T-helper 17 cell (primary cell): ENCODE measurements at regions not wholly inside any gene's neighbourhood (a gene's known extent, or its start where the extent isn't known, plus 50 kb on each side); places are given as distances from the start of the nearest gene placed in this dataset.

Source experiments
- ATAC-seq: fragments of 150-1000 bp; cut with Tn5 transposase; 2 replicates; pipeline ENCODE4 v1.10.0; 2021; ENCODE audit warnings: mild to moderate bottlenecking, moderate library complexity
- DNase-seq, 3 donors: peaks; one replicate each; pipeline versions ENCODE4 v3.0.0 to v3.0.0-alpha.2; 2020 to 2021
- H3K9me3 ChIP-seq: one replicate; pipeline ENCODE4 v1.7.0; 2013; ENCODE audit warnings: low read length, mild to moderate bottlenecking; ENCODE audit not compliant: control insufficient read depth, poor library complexity, severe bottlenecking
- H3K27ac Mint-ChIP-seq: one replicate; pipeline ENCODE4 v1.8.0; 2022; ENCODE audit warnings: mild to moderate bottlenecking, moderate library complexity, mixed read lengths
- H3K27me3 Mint-ChIP-seq: one replicate; pipeline ENCODE4 v1.8.0; 2022; ENCODE audit warnings: mixed read lengths
- H3K36me3 Mint-ChIP-seq: one replicate; pipeline ENCODE4 v1.8.0; 2022; ENCODE audit warnings: low read depth, mixed read lengths
- H3K4me1 Mint-ChIP-seq: one replicate; pipeline ENCODE4 v1.8.0; 2022; ENCODE audit warnings: mild to moderate bottlenecking, mixed read lengths
- H3K4me3 Mint-ChIP-seq: one replicate; pipeline ENCODE4 v1.8.0; 2022; ENCODE audit warnings: mild to moderate bottlenecking, moderate library complexity, mixed read lengths

DNA sequence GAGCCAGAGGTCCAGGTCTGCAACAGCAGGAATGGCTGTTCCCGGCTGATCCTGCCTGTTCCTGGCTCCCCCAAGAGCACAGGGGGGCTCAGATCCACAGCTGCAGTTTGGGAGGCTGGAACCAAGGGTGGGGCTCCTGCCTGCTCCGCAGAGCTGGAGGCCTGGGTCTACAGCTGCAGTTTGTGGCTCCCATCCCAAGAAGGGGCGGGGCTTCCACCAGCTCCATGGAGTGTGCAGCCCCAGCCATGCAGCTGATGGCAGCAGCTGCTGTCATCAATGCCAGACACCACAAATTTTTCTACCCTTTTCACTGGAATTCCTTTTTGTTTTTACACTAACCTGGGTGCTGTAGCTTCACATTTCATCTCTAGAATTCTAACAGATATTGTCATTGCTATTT is 135.4 kb upstream of the KIF2B start:
- DNase-seq (no peak), ATAC-seq (no peak)
- no peaks in the 10 kb centered on the region for H3K4me1 Mint-ChIP-seq
- H3K9me3 ChIP-seq = no peaks in the 10 kb centered on the region
- H3K27me3 Mint-ChIP-seq = no peaks in the 10 kb centered on the region
- no peak overlapping the region for H3K27ac Mint-ChIP-seq
- H3K4me3 Mint-ChIP-seq = no peak overlapping the region
- H3K36me3 Mint-ChIP-seq = no peaks in the 10 kb centered on the region

DNA sequence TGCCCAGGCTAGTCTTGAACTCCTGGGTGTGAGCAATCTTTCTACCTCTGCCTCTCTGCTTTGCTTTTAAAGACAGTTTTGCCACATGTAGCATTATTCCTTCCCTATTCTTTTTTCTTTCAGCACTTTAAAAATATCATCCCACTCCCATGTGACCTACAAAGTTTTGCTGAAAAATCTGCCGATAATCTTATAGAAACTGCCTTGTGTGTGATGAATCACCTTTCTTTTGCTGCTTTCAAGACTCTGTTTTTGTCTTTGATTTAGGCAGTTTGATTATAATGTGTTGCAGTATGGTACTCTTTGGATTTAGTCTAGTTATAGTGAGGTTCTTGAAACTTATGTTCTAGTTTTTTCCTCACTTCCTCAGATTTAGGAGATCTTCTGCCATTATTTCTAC is 142.0 kb upstream of the KIF2B start:
- Mint-ChIP-seq H3K27me3 (no peaks in the 10 kb centered on the region), H3K4me1 (no peaks in the 10 kb centered on the region), H3K4me3 (no peak overlapping the region), H3K36me3 (no peaks in the 10 kb centered on the region), H3K27ac (no peak overlapping the region)
- H3K9me3 ChIP-seq = no peaks in the 10 kb centered on the region
- no peak for DNase-seq
- ATAC-seq = no peak

DNA sequence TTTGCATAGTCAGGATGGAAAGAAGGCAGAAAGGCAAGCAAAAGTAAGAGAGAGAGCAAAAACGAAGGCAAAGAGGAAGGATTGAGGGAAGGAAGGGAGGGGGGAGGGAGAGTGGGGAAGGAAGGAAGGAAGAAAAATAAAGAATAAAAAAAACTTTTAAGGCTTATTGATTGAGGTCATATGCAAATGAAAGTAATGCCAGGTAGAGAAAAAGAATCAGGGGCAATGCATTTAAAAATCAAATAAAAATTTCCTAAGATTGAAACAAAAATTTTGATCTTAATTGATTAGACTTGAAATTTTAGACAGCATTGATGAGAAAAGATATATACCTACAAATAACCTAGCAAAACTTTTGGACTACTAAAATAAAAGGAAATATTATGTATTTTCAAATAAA is 153.9 kb upstream of the KIF2B start:
- no peaks in the 10 kb centered on the region for H3K9me3 ChIP-seq
- no peak for DNase-seq
- Mint-ChIP-seq H3K4me1 (no peaks in the 10 kb centered on the region), H3K4me3 (no peak overlapping the region), H3K27me3 (no peaks in the 10 kb centered on the region), H3K36me3 (no peaks in the 10 kb centered on the region), H3K27ac (no peak overlapping the region)
- no peak for ATAC-seq

DNA sequence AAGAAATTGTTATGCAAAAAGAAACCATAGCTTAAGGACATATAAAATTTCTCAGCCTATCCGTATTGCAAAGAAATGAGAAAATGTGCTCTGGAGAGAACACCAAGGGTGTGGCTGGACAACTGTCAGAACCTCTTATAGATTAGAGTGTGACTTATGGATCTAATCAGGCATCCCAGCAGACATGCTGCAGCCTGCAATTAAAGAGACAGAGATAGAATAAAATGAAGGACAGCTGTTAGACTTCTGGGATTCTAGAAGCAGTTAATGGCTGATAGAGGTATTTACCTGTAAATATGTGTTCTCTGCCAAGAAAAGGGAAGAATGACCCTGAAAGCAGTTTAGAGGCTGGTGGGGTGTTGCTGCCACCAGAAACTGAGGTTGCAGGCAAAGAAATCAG is 160.1 kb upstream of the KIF2B start:
- no peaks in the 10 kb centered on the region for H3K4me1 Mint-ChIP-seq
- H3K36me3 Mint-ChIP-seq = no peaks in the 10 kb centered on the region
- ATAC-seq = no peak
- no peaks in the 10 kb centered on the region for H3K27me3 Mint-ChIP-seq
- H3K9me3 ChIP-seq = no peaks in the 10 kb centered on the region
- no peak for DNase-seq
- H3K4me3 Mint-ChIP-seq = no peak overlapping the region
- no peak overlapping the region for H3K27ac Mint-ChIP-seq

DNA sequence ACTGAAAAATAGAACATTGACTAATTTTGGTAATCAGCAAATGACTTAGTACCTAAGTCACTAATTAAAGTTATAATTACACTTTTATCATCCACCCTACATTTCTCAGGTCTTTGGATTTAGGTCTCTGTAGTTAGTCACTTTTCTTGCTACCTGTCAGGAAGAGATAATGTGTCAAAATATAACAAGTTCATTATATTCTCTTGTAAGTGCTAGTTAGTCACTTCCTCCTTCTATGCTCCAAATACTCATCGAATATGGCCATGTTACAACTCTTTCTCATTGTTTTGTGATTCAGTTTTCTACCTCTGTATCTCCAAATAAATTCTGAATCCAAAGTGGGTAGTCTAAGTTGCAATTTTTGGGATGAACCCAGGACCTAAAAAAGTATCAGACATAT is 163.5 kb upstream of the KIF2B start:
- DNase-seq = no peak
- ATAC-seq = no peak
- H3K4me1 Mint-ChIP-seq = no peaks in the 10 kb centered on the region
- no peaks in the 10 kb centered on the region for H3K27me3 Mint-ChIP-seq
- H3K36me3 Mint-ChIP-seq = no peaks in the 10 kb centered on the region
- no peaks in the 10 kb centered on the region for H3K9me3 ChIP-seq
- H3K27ac Mint-ChIP-seq = no peak overlapping the region
- no peak overlapping the region for H3K4me3 Mint-ChIP-seq

GRCh38 chr17:53655591-53655990 is 167.1 kb upstream of the KIF2B start:
- H3K27me3 Mint-ChIP-seq = no peaks in the 10 kb centered on the region
- H3K4me3 Mint-ChIP-seq = no peak overlapping the region
- H3K4me1 Mint-ChIP-seq = no peaks in the 10 kb centered on the region
- H3K27ac Mint-ChIP-seq = no peak overlapping the region
- DNase-seq (no peak), ATAC-seq (no peak)
- no peaks in the 10 kb centered on the region for H3K36me3 Mint-ChIP-seq
- H3K9me3 ChIP-seq = no peaks in the 10 kb centered on the region

DNA sequence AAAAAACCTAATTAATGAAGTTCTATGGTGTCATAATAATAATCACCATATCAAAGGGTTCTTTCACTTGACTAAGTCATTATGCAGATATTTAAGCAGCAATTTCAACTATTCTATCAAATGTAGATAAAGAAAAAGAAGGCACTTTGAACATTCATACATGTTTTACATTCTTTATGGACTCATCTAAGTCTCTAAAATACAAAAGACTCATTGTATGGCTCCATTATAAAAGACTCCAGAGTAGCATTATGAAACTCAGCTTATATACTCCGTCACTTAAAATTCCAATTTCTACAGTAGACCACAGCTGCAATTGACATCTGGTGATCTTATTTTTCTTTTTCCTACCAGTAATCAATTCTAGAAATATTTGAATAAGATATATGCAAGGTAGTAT is 173.5 kb upstream of the KIF2B start:
- H3K27me3 Mint-ChIP-seq = no peaks in the 10 kb centered on the region
- ATAC-seq (no peak), DNase-seq (no peak)
- no peaks in the 10 kb centered on the region for H3K9me3 ChIP-seq
- no peaks in the 10 kb centered on the region for H3K36me3 Mint-ChIP-seq
- no peak overlapping the region for H3K4me3 Mint-ChIP-seq
- H3K4me1 Mint-ChIP-seq = no peaks in the 10 kb centered on the region
- H3K27ac Mint-ChIP-seq = no peak overlapping the region

DNA sequence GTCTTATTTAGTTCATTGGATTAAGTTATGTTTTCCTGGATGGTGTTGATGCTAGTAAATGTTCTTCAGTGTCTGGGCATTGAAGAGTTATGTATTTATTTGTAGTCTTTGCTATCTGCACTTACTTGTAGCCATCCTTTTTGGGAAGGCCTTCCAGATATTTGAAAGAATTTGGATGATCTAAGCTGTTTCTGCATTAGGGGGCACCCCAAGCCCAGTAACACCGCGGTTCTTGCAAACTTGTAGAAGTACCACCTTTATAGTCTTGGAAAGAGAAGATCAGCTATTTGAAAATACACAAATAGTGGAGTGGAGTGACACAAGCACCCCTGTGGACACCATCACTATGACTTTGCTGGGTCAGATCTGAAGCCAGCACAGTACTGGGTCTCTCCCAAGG is 175.9 kb upstream of the KIF2B start:
- no peak overlapping the region for H3K27ac Mint-ChIP-seq
- no peaks in the 10 kb centered on the region for H3K4me1 Mint-ChIP-seq
- no peak overlapping the region for H3K4me3 Mint-ChIP-seq
- no peaks in the 10 kb centered on the region for H3K27me3 Mint-ChIP-seq
- H3K36me3 Mint-ChIP-seq = no peaks in the 10 kb centered on the region
- no peak for DNase-seq
- no peaks in the 10 kb centered on the region for H3K9me3 ChIP-seq
- ATAC-seq = no peak

GRCh38 chr17:53640808-53641207 is 181.9 kb upstream of the KIF2B start:
- Mint-ChIP-seq H3K4me1 (no peaks in the 10 kb centered on the region), H3K36me3 (no peaks in the 10 kb centered on the region), H3K27me3 (no peaks in the 10 kb centered on the region), H3K4me3 (no peak overlapping the region), H3K27ac (no peak overlapping the region)
- ATAC-seq (no peak), DNase-seq (no peak)
- H3K9me3 ChIP-seq = no peaks in the 10 kb centered on the region

GRCh38 chr17:53635444-53635843 is 187.3 kb upstream of the KIF2B start:
- no peaks in the 10 kb centered on the region for H3K36me3 Mint-ChIP-seq
- no peak for DNase-seq
- H3K4me1 Mint-ChIP-seq = no peaks in the 10 kb centered on the region
- H3K27ac Mint-ChIP-seq = no peak overlapping the region
- no peaks in the 10 kb centered on the region for H3K9me3 ChIP-seq
- no peaks in the 10 kb centered on the region for H3K27me3 Mint-ChIP-seq
- no peak overlapping the region for H3K4me3 Mint-ChIP-seq
- ATAC-seq = no peak

DNA sequence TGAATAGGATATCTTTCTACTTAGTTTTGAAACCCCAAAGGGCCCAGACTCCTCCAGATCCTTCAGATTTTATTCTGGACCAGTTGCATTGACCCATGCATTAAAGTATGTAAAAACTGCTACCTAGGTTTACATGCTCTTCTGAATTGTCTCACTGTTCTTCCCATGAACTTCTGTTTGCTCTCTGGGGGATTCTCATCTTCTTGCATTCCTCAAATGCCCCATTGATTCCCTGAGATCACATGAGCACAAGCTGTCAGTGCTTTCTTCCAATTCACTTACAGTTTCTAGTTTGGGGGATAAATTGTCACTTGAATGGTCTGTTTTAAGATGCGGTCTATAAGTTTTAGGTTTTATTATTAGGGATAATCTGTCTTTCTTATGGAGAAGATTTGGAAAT is 188.9 kb upstream of the KIF2B start:
- no peak for DNase-seq
- H3K27ac Mint-ChIP-seq = no peak overlapping the region
- no peak for ATAC-seq
- no peaks in the 10 kb centered on the region for H3K4me1 Mint-ChIP-seq
- no peaks in the 10 kb centered on the region for H3K27me3 Mint-ChIP-seq
- no peaks in the 10 kb centered on the region for H3K9me3 ChIP-seq
- no peaks in the 10 kb centered on the region for H3K36me3 Mint-ChIP-seq
- no peak overlapping the region for H3K4me3 Mint-ChIP-seq

DNA sequence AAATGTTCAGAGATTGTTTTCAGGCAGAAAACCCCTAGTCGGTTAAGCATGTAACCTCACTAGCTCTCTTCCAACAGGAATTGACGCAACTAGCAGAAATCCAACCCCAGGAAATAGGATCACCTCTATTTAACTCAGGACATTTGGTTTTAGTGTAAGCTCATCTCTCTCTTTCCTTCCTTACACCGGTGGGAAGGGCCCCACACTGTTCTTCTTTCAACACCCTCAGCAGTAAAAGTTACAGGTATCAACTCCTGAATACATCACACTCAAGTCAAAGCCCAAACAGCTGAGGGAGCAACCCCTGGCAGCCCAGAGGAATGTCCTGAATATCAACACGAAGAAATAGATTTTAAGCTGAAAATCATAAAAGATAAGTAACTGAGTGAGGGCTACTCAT is 191.2 kb upstream of the KIF2B start:
- H3K27me3 Mint-ChIP-seq = no peaks in the 10 kb centered on the region
- H3K4me3 Mint-ChIP-seq = no peak overlapping the region

GRCh38 chr17:53630638-53631037 is 192.1 kb upstream of the KIF2B start:
- no peaks in the 10 kb centered on the region for H3K9me3 ChIP-seq
- DNase-seq (no peak), ATAC-seq (no peak)
- Mint-ChIP-seq H3K27me3 (no peaks in the 10 kb centered on the region), H3K27ac (no peak overlapping the region), H3K4me3 (no peak overlapping the region), H3K36me3 (no peaks in the 10 kb centered on the region), H3K4me1 (no peaks in the 10 kb centered on the region)

More for the DNA sequence above, 191.2 kb upstream of the KIF2B start:
- ATAC-seq (no peak), DNase-seq (no peak)
- no peaks in the 10 kb centered on the region for H3K4me1 Mint-ChIP-seq
- no peak overlapping the region for H3K27ac Mint-ChIP-seq
- H3K9me3 ChIP-seq = no peaks in the 10 kb centered on the region
- H3K36me3 Mint-ChIP-seq = no peaks in the 10 kb centered on the region

- ATAC-seq (no peak), DNase-seq (no peak)
- H3K4me1 Mint-ChIP-seq = no peaks in the 10 kb centered on the region
- H3K27me3 Mint-ChIP-seq = no peaks in the 10 kb centered on the region
- H3K36me3 Mint-ChIP-seq = no peaks in the 10 kb centered on the region
- no peak overlapping the region for H3K27ac Mint-ChIP-seq
- no peaks in the 10 kb centered on the region for H3K9me3 ChIP-seq
- no peak overlapping the region for H3K4me3 Mint-ChIP-seq
Measured at GRCh38 chr17:53630115-53630514, 192.6 kb upstream of the KIF2B start.

GRCh38 chr17:53629188-53629587 is 193.5 kb upstream of the KIF2B start:
- DNase-seq (no peak), ATAC-seq (no peak)
- no peaks in the 10 kb centered on the region for H3K9me3 ChIP-seq
- Mint-ChIP-seq H3K4me3 (no peak overlapping the region), H3K27ac (no peak overlapping the region), H3K27me3 (no peaks in the 10 kb centered on the region), H3K4me1 (no peaks in the 10 kb centered on the region), H3K36me3 (no peaks in the 10 kb centered on the region)
